ENCODE measurements at regions not wholly inside any gene's neighbourhood (a gene's known extent, or its start where the extent isn't known, plus 50 kb on each side); places are given as distances from the start of the nearest gene placed in this dataset.

- TF ChIP-seq SP1 (IDR thresholded peaks at IDR 0.05), result no peak
- TF ChIP-seq FOXM1 (IDR thresholded peaks at IDR 0.05; ENCODE audit: borderline replicate concordance), result no peak
- TF ChIP-seq SUZ12 (IDR thresholded peaks at IDR 0.05), result no peak
- TF ChIP-seq HDGF (IDR thresholded peaks at IDR 0.05; ENCODE audit: borderline replicate concordance), result no peak
- no peak for TF ChIP-seq ELF4 (IDR thresholded peaks at IDR 0.05)
- no peak for TF ChIP-seq PKNOX1 (IDR thresholded peaks at IDR 0.05)
- TF ChIP-seq BHLHE40 (IDR thresholded peaks at IDR 0.05; ENCODE audit: borderline replicate concordance), result no peak
- TF ChIP-seq FOXK2 (IDR thresholded peaks at IDR 0.05), result no peak
- no peak for TF ChIP-seq FOXA1 (IDR thresholded peaks at IDR 0.05)
- no peak for TF ChIP-seq TARDBP (IDR thresholded peaks at IDR 0.05)
- no peak for TF ChIP-seq NFRKB (IDR thresholded peaks at IDR 0.05)
- no peak for TF ChIP-seq ARNT (IDR thresholded peaks at IDR 0.05)
These were observed 1581.7 kb downstream of the EFNA5 start for GRCh38 chr5:106089073-106089472.

All from HEK293T (cell line).